DND-41 (cell line): ENCODE measurements at regions not wholly inside any gene's neighbourhood (a gene's known extent, or its start where the extent isn't known, plus 50 kb on each side); places are given as distances from the start of the nearest gene placed in this dataset.

ENCODE experiments used
- ATAC-seq: fragments of 200-7000 bp; cut with Tn5 transposase; 3 replicates; pipeline ENCODE4 v1.9.1; 2021; ENCODE audit warnings: low read depth; ENCODE audit not compliant: insufficient read depth
- DNase-seq: peaks from one replicate; pipeline ENCODE4 v3.0.0-alpha.2; 2020
- H2AFZ ChIP-seq: 2 replicates; pipeline ENCODE4 v1.6.0; 2012; ENCODE audit warnings: low read depth, low read length
- H3K27ac ChIP-seq: 2 replicates; pipeline ENCODE4 v1.5.1; 2012; ENCODE audit warnings: low read length, inconsistent platforms
- H3K27me3 ChIP-seq: fragments of 200-600 bp; sonication (generic); 2 replicates; pipeline ENCODE4 v1.6.0; 2012; ENCODE audit warnings: low read length, mild to moderate bottlenecking, inconsistent platforms; ENCODE audit not compliant: insufficient read depth, poor library complexity
- H3K36me3 ChIP-seq: 2 replicates; pipeline ENCODE4 v1.5.1; 2012; ENCODE audit warnings: low read length, inconsistent platforms; ENCODE audit not compliant: insufficient read depth
- H3K4me1 ChIP-seq: 2 replicates; pipeline ENCODE4 v1.5.1; 2012; ENCODE audit warnings: mild to moderate bottlenecking, low read length; ENCODE audit not compliant: insufficient read depth
- H3K4me2 ChIP-seq: 2 replicates; pipeline ENCODE4 v1.6.0; 2012; ENCODE audit warnings: mild to moderate bottlenecking, moderate library complexity, low read length, inconsistent platforms; ENCODE audit not compliant: insufficient read depth
- H3K4me3 ChIP-seq, 2 experiments: fragments of 200-600 bp in 1 of 2; shearing (Covaris generic) in 1 of 2; 2 replicates each; pipeline ENCODE4 v1.5.1; 2012 to 2016; ENCODE audit warnings: inconsistent platforms in 2 of 2, low read length in 2 of 2, mild to moderate bottlenecking in 2 of 2, low read depth in 1 of 2, moderate library complexity in 1 of 2
- H3K79me2 ChIP-seq: 2 replicates; pipeline ENCODE4 v1.6.0; 2012; ENCODE audit warnings: low read length, inconsistent platforms; ENCODE audit not compliant: insufficient read depth
- H3K9ac ChIP-seq: 2 replicates; pipeline ENCODE4 v1.6.0; 2012; ENCODE audit warnings: low read depth, mild to moderate bottlenecking, inconsistent platforms, low read length, moderate library complexity
- H3K9me3 ChIP-seq: 2 replicates; pipeline ENCODE4 v1.5.1; 2012; ENCODE audit warnings: low read length, moderate library complexity, mild to moderate bottlenecking, inconsistent platforms; ENCODE audit not compliant: insufficient read depth, severe bottlenecking
- H4K20me1 ChIP-seq: 2 replicates; pipeline ENCODE4 v1.6.0; 2012; ENCODE audit warnings: low read length; ENCODE audit not compliant: insufficient read depth
- CTCF ChIP-seq: IDR thresholded peaks from 2 replicates; pipeline ENCODE4 v1.5.1; 2012; ENCODE audit warnings: borderline replicate concordance, low read length, moderate library complexity, mild to moderate bottlenecking; ENCODE audit not compliant: poor library complexity, severe bottlenecking; ENCODE audit errors: extremely low read depth
- EZH2 ChIP-seq: IDR thresholded peaks from 3 replicates; pipeline ENCODE4 v1.6.1; 2012; ENCODE audit warnings: borderline replicate concordance, low read depth, mild to moderate bottlenecking, moderate library complexity, low read length, inconsistent platforms; ENCODE audit not compliant: severe bottlenecking

- Histone ChIP-seq H3K4me2 (no peak overlapping the region), H3K4me1 (no peaks in the 10 kb centered on the region), H3K79me2 (no peaks in the 10 kb centered on the region), H3K27me3 (peaks cover under 1% of the 10 kb centered on the region), H3K36me3 (no peaks in the 10 kb centered on the region), H4K20me1 (no peaks in the 10 kb centered on the region), H3K4me3 (no peak overlapping the region), H3K27ac (no peak overlapping the region), H3K9me3 (no peaks in the 10 kb centered on the region), H3K9ac (no peak overlapping the region), H2AFZ (no peak overlapping the region)
- DNase-seq (no peak), ATAC-seq (no peak)
- TF ChIP-seq CTCF (no peak), EZH2 (no peak)
These were observed 122.4 kb upstream of the VASH1 start for GRCh38 chr14:76638841-76639240.

GRCh38 chr14:76639606-76640229 lies 121.5 kb upstream of the VASH1 start:
- Histone ChIP-seq H3K79me2 (no peaks in the 10 kb centered on the region), H3K4me1 (no peaks in the 10 kb centered on the region), H3K4me3 (no peak overlapping the region), H2AFZ (no peak overlapping the region), H3K27ac (no peak overlapping the region), H3K4me2 (no peak overlapping the region), H3K9me3 (no peaks in the 10 kb centered on the region), H4K20me1 (no peaks in the 10 kb centered on the region), H3K36me3 (no peaks in the 10 kb centered on the region), H3K27me3 (no peaks in the 10 kb centered on the region), H3K9ac (no peak overlapping the region)
- DNase-seq, result no peak
- no peak for ATAC-seq
- TF ChIP-seq CTCF, result no peak
- no peak for TF ChIP-seq EZH2

- Histone ChIP-seq H3K27ac (no peak overlapping the region), H4K20me1 (no peaks in the 10 kb centered on the region), H2AFZ (no peak overlapping the region), H3K79me2 (no peaks in the 10 kb centered on the region), H3K36me3 (no peaks in the 10 kb centered on the region), H3K4me1 (no peaks in the 10 kb centered on the region), H3K27me3 (no peaks in the 10 kb centered on the region), H3K4me2 (no peak overlapping the region), H3K9me3 (no peaks in the 10 kb centered on the region), H3K9ac (no peak overlapping the region), H3K4me3 (no peak overlapping the region)
- TF ChIP-seq EZH2 (no peak), CTCF (no peak)
- ATAC-seq, result no peak
- DNase-seq, result no peak
These were observed 120.3 kb upstream of the VASH1 start for GRCh38 chr14:76640923-76641395.

- no peaks in the 10 kb centered on the region for H3K27me3 ChIP-seq
- no peak for ATAC-seq
- H3K4me2 ChIP-seq, result no peak overlapping the region
These were observed 119.7 kb upstream of the VASH1 start for GRCh38 chr14:76641541-76641940.

More at GRCh38 chr14:76641541-76641940, 119.7 kb upstream of the VASH1 start:
- no peak for DNase-seq
- H3K4me3 ChIP-seq, result no peak overlapping the region
- H4K20me1 ChIP-seq, result no peaks in the 10 kb centered on the region
- H3K9ac ChIP-seq, result no peak overlapping the region
- H3K9me3 ChIP-seq, result no peaks in the 10 kb centered on the region
- no peaks in the 10 kb centered on the region for H3K79me2 ChIP-seq
- no peaks in the 10 kb centered on the region for H3K36me3 ChIP-seq
- no peak overlapping the region for H2AFZ ChIP-seq
- no peak overlapping the region for H3K27ac ChIP-seq
- H3K4me1 ChIP-seq, result no peaks in the 10 kb centered on the region
- TF ChIP-seq CTCF, result no peak
- no peak for TF ChIP-seq EZH2
